ENCODE measurements at regions not wholly inside any gene's neighbourhood (a gene's known extent, or its start where the extent isn't known, plus 50 kb on each side); places are given as distances from the start of the nearest gene placed in this dataset.

DNA sequence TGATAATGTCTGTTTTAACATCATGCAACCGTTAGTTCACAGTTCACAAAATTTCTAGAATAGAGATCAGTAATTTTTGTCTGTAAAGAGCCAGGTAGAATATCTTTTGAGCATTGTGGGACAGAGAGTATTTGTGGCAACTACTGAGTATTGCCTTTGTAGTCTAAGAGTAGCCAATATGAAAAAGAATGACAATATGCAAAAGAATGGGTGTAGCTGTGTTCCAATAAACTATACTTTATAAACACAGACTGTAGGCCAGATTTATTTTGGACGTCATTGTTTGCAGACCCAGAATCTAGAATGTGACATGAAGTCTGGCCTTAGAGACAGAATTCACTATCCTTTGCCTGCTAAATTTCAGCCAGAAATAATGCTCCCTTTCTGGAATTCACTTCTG lies 694.1 kb upstream of the MMS22L start:
- TF ChIP-seq CTCF (IDR thresholded peaks at IDR 0.05; ENCODE audit: insufficient read depth, low read depth, low read length) = no peak
- TF ChIP-seq EZH2 (IDR thresholded peaks at IDR 0.05; ENCODE audit: insufficient read depth, low read length) = no peak
